Activated CD4-positive, alpha-beta memory T cell treated with anti-CD3 and anti-CD28 coated beads for 36 hours (primary cell): ENCODE measurements at regions not wholly inside any gene's neighbourhood (a gene's known extent, or its start where the extent isn't known, plus 50 kb on each side); places are given as distances from the start of the nearest gene placed in this dataset.
"Not testable (repeated sequence)": the region's sequence is repeated elsewhere in the genome, so short reads cannot be mapped to it uniquely, and the experiment has no call there.

Experiments used
- CTCF ChIA-PET: fragments of 350-600 bp; sonication (Branson Sonifier 250); formaldehyde crosslinking; loops from one replicate; lab custom pipeline; 2021; ENCODE audit warnings: antibody characterized with exemption, inconsistent platforms; lab: Charles Lee
- POLR2A ChIA-PET: fragments of 350-600 bp; sonication (Branson Sonifier 250); formaldehyde crosslinking; loops from one replicate; lab custom pipeline; 2021; ENCODE audit warnings: antibody characterized with exemption; lab: Charles Lee
- DNase-seq: peaks from one replicate; pipeline ENCODE4 v3.0.0-alpha.2; 2020
- H3K27ac Mint-ChIP-seq: one replicate; pipeline ENCODE4 v1.8.0; 2021; ENCODE audit warnings: mixed read lengths
- H3K27me3 Mint-ChIP-seq: one replicate; pipeline ENCODE4 v1.8.0; 2021; ENCODE audit warnings: mixed read lengths
- H3K36me3 Mint-ChIP-seq: one replicate; pipeline ENCODE4 v1.8.0; 2021; ENCODE audit warnings: mixed read lengths
- H3K4me1 Mint-ChIP-seq: one replicate; pipeline ENCODE4 v1.8.0; 2021; ENCODE audit warnings: low read depth, mixed read lengths
- H3K4me3 Mint-ChIP-seq: one replicate; pipeline ENCODE4 v1.8.0; 2021; ENCODE audit warnings: mild to moderate bottlenecking, mixed read lengths
- H3K9me3 Mint-ChIP-seq: one replicate; pipeline ENCODE4 v1.8.0; 2021; ENCODE audit warnings: mixed read lengths
- intact Hi-C: fragments of 100-400 bp; cut with micrococcal nuclease; formaldehyde crosslinking; loops from one replicate; pipeline ENCODE4 v1.15.1; 2023

DNA sequence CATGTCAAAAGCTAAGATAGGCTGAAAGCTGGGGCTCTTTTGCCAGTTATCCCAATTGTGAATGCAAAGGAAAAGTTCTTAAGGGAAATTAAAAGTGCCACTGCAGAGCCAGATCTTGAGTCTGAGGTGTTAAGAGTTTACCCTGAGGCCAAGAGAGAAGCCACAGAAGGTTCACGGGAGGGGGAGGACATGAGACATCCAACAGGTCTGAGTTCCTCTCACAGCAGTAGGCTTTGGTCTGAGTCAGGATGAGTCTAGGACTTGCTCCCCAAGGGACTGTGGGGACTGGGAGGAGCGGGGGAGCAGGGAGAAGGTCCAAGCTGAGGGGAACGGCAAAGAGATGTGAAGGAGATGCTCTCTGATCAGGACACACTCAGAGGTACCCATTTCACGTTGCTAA, 411.2 kb upstream of the CAMK1G start:
- no peaks in the 10 kb centered on the region for H3K36me3 Mint-ChIP-seq
- ChIA-PET POLR2A (no interaction called here), CTCF (no interaction called here)
- H3K4me3 Mint-ChIP-seq: no peak overlapping the region
- no peak overlapping the region for H3K27ac Mint-ChIP-seq
- DNase-seq: no peak
- no peaks in the 10 kb centered on the region for H3K4me1 Mint-ChIP-seq
- H3K9me3 Mint-ChIP-seq: no peaks in the 10 kb centered on the region
- peaks cover 3% of the 10 kb centered on the region for H3K27me3 Mint-ChIP-seq
- intact Hi-C loops: no loop called here

- CTCF ChIA-PET, POLR2A ChIA-PET, H3K27ac Mint-ChIP-seq, H3K27me3 Mint-ChIP-seq, H3K4me1 Mint-ChIP-seq, intact Hi-C loops, H3K4me3 Mint-ChIP-seq, DNase-seq, H3K36me3 Mint-ChIP-seq, H3K9me3 Mint-ChIP-seq: not testable (repeated sequence)
These were observed 410.5 kb upstream of the CAMK1G start for GRCh38 chr1:209172792-209173542.

GRCh38 chr1:209173796-209174195, 409.7 kb upstream of the CAMK1G start:
- H3K9me3 Mint-ChIP-seq, CTCF ChIA-PET, DNase-seq, POLR2A ChIA-PET, intact Hi-C loops, H3K36me3 Mint-ChIP-seq, H3K4me1 Mint-ChIP-seq, H3K27me3 Mint-ChIP-seq, H3K4me3 Mint-ChIP-seq, H3K27ac Mint-ChIP-seq: not testable (repeated sequence)

- Mint-ChIP-seq H3K27me3 (peaks cover 5% of the 10 kb centered on the region), H3K27ac (no peak overlapping the region), H3K9me3 (peaks cover 9% of the 10 kb centered on the region), H3K4me3 (no peak overlapping the region), H3K4me1 (no peaks in the 10 kb centered on the region), H3K36me3 (no peaks in the 10 kb centered on the region)
- POLR2A ChIA-PET: no interaction called here
- no peak for DNase-seq
- intact Hi-C loops: no loop called here
- CTCF ChIA-PET: no interaction called here
These were observed 406.6 kb upstream of the CAMK1G start for GRCh38 chr1:209176866-209177430.

DNA sequence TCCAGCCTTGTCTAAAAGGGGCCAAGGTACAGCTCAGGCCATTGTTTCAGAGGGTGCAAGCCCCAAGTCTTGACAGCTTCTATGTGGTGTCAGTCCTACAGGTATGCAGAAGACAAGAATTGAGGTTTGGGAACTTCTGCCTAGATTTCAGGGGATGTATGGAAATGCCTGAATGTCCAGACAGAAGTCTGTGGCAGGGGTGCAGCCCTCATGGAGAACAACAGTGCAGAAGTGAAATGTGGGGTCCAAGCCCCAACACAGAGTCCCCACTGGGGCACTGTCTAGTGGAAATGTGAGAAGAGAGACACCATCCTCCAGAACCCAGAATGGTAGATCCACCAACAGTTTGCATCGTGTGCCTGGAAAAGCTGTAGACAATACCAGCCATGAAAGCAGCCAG, 400.3 kb upstream of the CAMK1G start:
- Mint-ChIP-seq H3K27me3 (peaks cover under 1% of the 10 kb centered on the region), H3K4me1 (no peaks in the 10 kb centered on the region), H3K27ac (no peak overlapping the region), H3K4me3 (no peak overlapping the region), H3K36me3 (no peaks in the 10 kb centered on the region), H3K9me3 (peaks cover 17% of the 10 kb centered on the region)
- DNase-seq: no peak
- POLR2A ChIA-PET: no interaction called here
- CTCF ChIA-PET: no interaction called here
- intact Hi-C loops: no loop called here

GRCh38 chr1:209187589-209187988, 395.9 kb upstream of the CAMK1G start:
- POLR2A ChIA-PET: no interaction called here
- Mint-ChIP-seq H3K27ac (no peak overlapping the region), H3K4me3 (no peak overlapping the region), H3K36me3 (no peaks in the 10 kb centered on the region), H3K4me1 (no peaks in the 10 kb centered on the region), H3K27me3 (peaks cover 5% of the 10 kb centered on the region), H3K9me3 (peaks cover 7% of the 10 kb centered on the region)
- DNase-seq: no peak
- intact Hi-C loops: no loop called here
- CTCF ChIA-PET: interaction anchor here (0.6 kb wide), 1 partner anchor 1586 kb away, joined by 3 read pairs; no protein-coding TSS in a partner anchor

GRCh38 chr1:209190591-209191261, 392.8 kb upstream of the CAMK1G start:
- peaks cover 5% of the 10 kb centered on the region for H3K27me3 Mint-ChIP-seq
- intact Hi-C loops: loop anchor here (1.0 kb wide), 1 partner anchor 538 kb away; no protein-coding TSS in a partner anchor
- no peaks in the 10 kb centered on the region for H3K36me3 Mint-ChIP-seq
- H3K27ac Mint-ChIP-seq: no peak overlapping the region
- ChIA-PET POLR2A (no interaction called here), CTCF (interaction anchor here (0.6 to 1.0 kb wide), 2 partner anchors 13 to 1015 kb away, joined by 3 read pairs; no protein-coding TSS in a partner anchor)
- H3K4me3 Mint-ChIP-seq: no peak overlapping the region
- peaks cover 11% of the 10 kb centered on the region for H3K9me3 Mint-ChIP-seq
- no peaks in the 10 kb centered on the region for H3K4me1 Mint-ChIP-seq
- DNase-seq: peak; percentile 40

- Mint-ChIP-seq H3K36me3 (no peaks in the 10 kb centered on the region), H3K27me3 (peaks cover 5% of the 10 kb centered on the region), H3K4me3 (no peak overlapping the region), H3K4me1 (no peaks in the 10 kb centered on the region), H3K27ac (no peak overlapping the region), H3K9me3 (peaks cover 17% of the 10 kb centered on the region)
- intact Hi-C loops: no loop called here
- ChIA-PET CTCF (interaction anchor here (0.6 to 1.0 kb wide), 2 partner anchors 13 to 1014 kb away, joined by 3 read pairs; no protein-coding TSS in a partner anchor), POLR2A (no interaction called here)
- no peak for DNase-seq
These were observed 392.3 kb upstream of the CAMK1G start for GRCh38 chr1:209191262-209191634.

DNA sequence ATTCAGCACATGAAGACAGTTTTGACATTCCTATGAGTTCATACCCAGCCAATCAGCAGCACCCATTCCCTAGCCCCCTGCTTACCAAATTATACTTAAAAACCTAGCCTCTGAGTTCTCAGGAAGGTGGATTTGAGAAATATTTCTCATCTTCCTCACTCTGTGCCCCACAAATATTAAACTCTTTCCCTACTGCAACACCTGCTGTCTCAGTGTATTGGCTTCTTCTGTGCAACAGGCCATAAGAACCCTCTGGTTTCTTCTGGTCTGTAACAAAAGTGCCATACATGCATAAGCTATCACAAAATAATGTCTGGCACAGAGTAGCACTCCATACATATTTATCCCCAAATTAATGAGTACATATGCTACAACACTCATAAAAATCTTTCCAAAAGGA, 387.4 kb upstream of the CAMK1G start:
- Mint-ChIP-seq H3K4me3 (no peak overlapping the region), H3K4me1 (no peaks in the 10 kb centered on the region), H3K9me3 (peaks cover 23% of the 10 kb centered on the region), H3K36me3 (no peaks in the 10 kb centered on the region), H3K27me3 (peaks cover 9% of the 10 kb centered on the region), H3K27ac (no peak overlapping the region)
- no peak for DNase-seq
- CTCF ChIA-PET: no interaction called here
- POLR2A ChIA-PET: no interaction called here
- intact Hi-C loops: no loop called here

- ChIA-PET POLR2A (no interaction called here), CTCF (interaction anchor here (1.0 kb wide), 1 partner anchor 39 kb away, joined by 3 read pairs; no protein-coding TSS in a partner anchor)
- H3K27me3 Mint-ChIP-seq: peaks cover 10% of the 10 kb centered on the region
- H3K27ac Mint-ChIP-seq: no peak overlapping the region
- intact Hi-C loops: no loop called here
- DNase-seq: no peak
- no peaks in the 10 kb centered on the region for H3K4me1 Mint-ChIP-seq
- H3K36me3 Mint-ChIP-seq: no peaks in the 10 kb centered on the region
- peaks cover 21% of the 10 kb centered on the region for H3K9me3 Mint-ChIP-seq
- H3K4me3 Mint-ChIP-seq: no peak overlapping the region
These were observed 384.4 kb upstream of the CAMK1G start for GRCh38 chr1:209198961-209199750.

- intact Hi-C loops: no loop called here
- no peaks in the 10 kb centered on the region for H3K36me3 Mint-ChIP-seq
- no peak overlapping the region for H3K27ac Mint-ChIP-seq
- H3K4me1 Mint-ChIP-seq: no peaks in the 10 kb centered on the region
- ChIA-PET CTCF (interaction anchor here (1.7 kb wide), 1 partner anchor 366 kb away, joined by 5 read pairs; no protein-coding TSS in a partner anchor), POLR2A (no interaction called here)
- peaks cover 10% of the 10 kb centered on the region for H3K27me3 Mint-ChIP-seq
- H3K9me3 Mint-ChIP-seq: peaks cover 20% of the 10 kb centered on the region
- H3K4me3 Mint-ChIP-seq: no peak overlapping the region
- no peak for DNase-seq
These were observed 383.7 kb upstream of the CAMK1G start for GRCh38 chr1:209199822-209200221.

- POLR2A ChIA-PET, H3K36me3 Mint-ChIP-seq, DNase-seq, H3K4me1 Mint-ChIP-seq, H3K9me3 Mint-ChIP-seq, H3K27ac Mint-ChIP-seq, H3K4me3 Mint-ChIP-seq: not testable (repeated sequence)
- CTCF ChIA-PET: interaction anchor here (0.8 to 4.8 kb wide), 5 partner anchors 26 to 363 kb away, joined by 3 to 29 read pairs (median 4); no protein-coding TSS in a partner anchor
- intact Hi-C loops: loop anchor here (1.0 kb wide), 1 partner anchor 364 kb away; no protein-coding TSS in a partner anchor
- peaks cover 17% of the 10 kb centered on the region for H3K27me3 Mint-ChIP-seq
These were observed 381.2 kb upstream of the CAMK1G start for GRCh38 chr1:209202321-209202720.
